SHP77 (cell line): ENCODE measurements at regions not wholly inside any gene's neighbourhood (a gene's known extent, or its start where the extent isn't known, plus 50 kb on each side); places are given as distances from the start of the nearest gene placed in this dataset.
"Not testable (repeated sequence)": the region's sequence is repeated elsewhere in the genome, so short reads cannot be mapped to it uniquely, and the experiment has no call there.

ENCODE experiments used
- DNase-seq, 2 experiments: peaks; one replicate each; lab custom pipeline; 2025; lab: John Stamatoyannopoulos, UW

DNA sequence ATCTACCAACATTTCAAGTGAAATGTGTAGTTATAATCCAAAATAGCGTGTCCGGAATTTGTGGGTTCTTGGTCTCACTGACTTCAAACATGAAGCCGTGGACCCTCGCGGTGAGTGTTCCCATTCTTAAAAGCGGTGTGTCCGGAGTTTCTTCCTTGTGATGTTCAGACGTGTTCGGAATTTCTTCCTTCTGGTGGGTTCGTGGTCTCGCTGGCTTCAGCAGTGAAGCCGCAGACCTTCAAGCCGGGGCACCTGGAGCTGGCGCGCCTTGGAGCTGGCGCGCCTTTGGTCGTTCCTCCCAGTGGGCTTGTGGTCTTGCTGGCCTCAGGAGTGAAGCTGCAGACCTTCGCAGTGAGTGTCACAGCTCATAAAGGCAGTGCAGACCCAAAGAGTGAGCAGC lies 291.5 kb upstream of the EYS start:
- DNase-seq, result no peak

DNA sequence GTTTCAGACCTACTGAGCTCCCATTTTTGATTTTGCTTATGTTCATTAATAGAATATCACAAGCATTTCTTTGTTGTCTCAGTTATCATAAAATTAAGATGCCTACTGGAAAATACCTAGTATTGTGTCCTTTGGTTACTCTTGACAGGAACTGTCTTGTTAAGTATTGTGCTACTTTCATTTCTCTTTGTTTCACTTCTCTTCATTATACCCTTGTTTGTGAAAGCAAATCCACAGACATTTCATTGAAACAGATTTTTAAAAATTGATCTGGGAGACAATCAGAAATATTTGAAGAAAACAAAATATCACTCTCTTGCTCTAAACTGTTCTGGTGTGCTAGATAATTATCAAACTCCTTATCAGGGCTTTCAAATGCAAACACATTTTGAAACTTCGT lies 290.5 kb upstream of the EYS start:
- DNase-seq, result no peak

DNA sequence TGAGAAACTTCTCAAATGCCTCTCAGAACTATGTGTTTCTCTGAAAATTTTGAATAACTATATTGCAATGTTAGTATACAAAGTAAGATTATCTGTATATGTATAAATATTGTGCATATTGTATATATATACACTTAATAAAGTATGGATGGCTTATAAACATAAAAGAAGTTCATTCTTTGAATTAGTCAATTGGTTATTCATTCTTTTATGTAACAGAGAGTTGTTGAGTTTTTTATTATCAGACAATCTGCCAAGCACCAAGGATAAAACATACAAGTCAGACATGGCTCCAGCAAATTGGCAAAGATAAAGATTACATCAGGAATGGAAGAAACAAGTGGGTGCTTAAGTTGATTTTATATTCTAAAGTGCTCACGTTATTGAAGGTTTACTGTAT lies 289.1 kb upstream of the EYS start:
- no peak for DNase-seq

DNA sequence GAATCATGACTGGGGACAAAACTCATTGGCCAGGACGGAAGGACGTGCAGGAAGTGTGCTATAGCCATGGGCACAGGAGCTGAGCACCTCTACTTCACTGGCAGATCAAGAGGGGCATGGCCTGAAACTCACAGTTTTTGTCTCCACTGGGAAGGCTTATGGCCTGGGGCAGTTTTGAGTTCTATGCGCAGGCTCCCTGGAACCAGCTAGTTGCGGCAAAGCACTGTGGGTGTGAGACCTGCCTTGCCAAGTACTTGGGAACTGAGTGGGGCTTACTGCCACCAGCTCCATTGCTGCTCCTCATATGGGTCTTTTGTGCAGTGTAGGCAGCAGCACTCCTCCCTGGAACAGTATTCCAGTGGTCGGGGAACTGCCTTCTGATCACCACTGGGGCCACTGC lies 282.6 kb upstream of the EYS start:
- DNase-seq, result no peak

DNA sequence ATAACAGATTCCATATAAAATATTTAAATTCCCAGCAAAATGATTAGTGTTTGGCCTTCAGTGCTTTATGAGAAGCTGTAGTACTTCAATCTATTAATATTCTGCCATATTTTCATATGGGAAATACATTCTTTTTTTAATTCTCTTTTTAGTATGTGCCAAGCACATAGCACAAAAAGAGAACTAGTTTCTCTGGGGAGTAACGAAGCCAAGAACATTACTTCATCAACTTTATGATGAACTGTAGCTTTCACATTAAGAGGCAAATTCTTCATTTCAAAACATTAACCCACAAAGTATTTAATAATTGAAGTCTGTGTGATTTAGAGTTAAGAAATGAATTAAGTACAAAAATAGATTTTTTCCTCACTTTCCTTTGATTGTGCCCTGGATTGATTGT lies 281.0 kb upstream of the EYS start:
- no peak for DNase-seq

GRCh38 chr6:65984089-65984488 lies 277.1 kb upstream of the EYS start:
- no peak for DNase-seq

DNA sequence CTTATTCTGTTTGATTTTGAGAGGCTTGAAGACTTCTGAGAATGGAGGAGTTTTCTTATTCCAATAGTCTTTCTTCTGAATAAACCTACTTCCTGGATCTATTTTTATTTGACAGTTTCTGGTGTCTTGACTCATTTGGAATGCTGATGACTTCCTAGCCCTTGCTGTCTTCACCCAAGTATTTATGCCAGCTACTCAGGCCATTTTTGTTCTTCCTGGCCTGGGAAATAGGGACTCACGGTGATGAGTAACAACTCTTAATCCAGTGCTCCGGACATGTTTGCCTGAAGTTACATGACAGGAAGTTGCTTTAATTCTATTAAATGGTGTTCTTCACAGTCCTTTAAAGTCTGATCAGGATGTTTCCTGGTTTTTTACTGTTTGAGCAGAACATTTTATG lies 272.1 kb upstream of the EYS start:
- no peak for DNase-seq

DNA sequence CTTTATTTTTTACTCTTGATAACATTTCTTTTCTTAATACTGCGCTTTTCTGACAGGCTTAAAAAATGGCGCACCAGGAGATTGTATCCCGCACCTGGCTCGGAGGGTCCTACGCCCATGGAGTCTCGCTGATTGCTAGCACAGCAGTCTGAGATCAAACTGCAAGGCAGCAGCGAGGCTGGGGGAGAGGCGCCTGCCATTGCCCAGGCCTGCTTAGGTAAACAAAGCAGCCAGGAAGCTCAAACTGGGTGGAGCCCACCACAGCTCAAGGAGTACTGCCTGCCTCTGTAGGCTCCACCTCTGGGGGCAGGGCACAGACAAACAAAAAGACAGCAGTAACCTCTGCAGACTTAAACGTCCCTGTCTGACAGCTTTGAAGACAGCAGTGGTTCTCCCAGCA lies 264.2 kb upstream of the EYS start:
- not testable (repeated sequence) for DNase-seq

DNA sequence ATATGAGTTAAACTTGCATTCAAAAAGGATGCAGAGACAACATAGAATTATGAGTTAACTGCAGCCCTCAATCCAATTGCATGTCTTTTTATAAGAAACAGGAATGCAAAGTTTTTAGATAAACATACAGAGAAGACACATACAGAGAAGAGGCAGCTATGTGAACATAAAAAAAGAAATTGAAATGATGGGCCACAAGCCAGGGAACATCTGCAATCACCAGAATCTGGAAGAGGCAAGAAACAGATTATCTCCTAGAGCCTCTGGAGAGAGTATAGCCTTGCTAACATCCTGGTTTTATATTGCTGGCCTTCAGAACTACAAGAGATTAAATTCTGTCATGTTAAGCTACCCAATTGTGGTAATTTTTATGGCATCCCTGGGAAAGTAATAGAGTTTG lies 257.2 kb upstream of the EYS start:
- no peak for DNase-seq

- no peak for DNase-seq
Observed at GRCh38 chr6:65955034-65955433, 248.0 kb upstream of the EYS start.

DNA sequence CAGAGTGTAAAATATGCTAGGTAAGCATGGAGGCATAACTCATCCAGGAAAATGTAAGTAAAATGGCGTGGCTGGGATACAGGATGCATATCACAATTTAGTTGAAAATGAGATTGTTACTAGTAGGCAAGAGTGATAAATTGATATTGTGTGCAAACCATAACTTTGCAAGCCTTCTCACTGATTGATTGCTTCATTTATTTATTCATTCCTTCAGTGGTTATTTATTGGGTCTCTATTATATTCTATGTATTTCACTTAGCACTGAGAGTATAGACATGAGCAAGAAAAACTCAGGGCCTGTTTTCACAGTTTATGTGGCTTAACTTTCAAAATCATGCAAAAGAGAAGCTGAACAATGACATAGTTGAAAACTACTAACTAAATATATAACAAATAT lies 241.0 kb upstream of the EYS start:
- no peak for DNase-seq

DNA sequence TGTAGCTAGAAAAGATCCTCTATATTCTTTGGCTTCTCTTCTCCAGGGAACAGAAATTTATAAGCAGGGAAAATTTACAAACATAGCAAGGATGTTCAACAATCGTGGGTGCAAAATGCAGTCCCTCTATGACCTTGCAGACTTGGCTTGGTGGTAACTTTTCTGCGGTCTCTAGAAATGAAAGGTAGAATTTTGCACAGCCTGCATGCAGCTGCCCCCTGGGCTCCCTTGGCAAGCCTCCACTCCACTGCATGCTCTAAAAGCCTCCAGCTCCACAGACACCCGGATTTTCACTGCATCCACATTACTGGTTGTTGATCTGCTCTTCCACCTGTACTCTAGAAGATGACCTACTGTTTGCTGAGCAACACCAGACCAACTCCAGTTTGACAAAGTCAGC lies 236.5 kb upstream of the EYS start:
- DNase-seq, result no peak

DNA sequence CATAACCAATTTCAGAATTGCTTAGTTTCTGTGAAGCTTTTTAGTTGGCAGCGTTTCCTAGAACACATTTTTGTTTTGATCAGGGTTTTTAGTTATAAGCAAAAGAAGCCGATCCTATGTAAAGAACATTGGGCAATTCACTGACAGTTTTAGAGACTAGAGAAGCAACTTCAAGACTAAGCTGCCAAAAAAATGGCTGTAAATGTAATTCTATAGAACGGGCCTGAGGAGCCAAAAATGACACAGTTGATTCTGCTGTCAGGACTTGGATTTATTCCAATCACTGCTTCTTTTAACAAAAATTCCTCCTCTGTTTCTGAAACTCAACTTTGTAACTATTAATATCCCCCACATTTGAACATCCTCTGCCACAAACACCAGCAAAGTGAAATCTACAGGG lies 236.0 kb upstream of the EYS start:
- DNase-seq, result no peak

DNA sequence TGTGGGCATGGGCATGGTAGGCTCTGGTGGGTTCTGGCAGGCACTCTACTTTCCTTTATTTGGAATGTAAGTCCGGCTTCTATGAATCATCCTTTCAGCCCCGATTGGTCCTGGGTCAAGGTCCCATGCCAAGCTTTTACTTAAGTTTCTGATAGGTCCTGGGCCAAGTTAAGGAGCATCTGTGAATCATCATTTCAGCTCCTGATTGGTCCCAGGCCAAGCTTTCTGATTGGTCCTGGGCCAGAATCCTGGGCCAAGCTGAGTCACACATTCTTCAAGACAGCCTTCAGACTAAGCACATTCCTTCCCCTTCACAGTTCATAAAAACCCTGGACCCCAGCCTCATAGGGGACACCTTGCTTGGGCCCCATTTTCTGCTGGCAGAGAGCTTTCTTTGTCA lies 231.0 kb upstream of the EYS start:
- no peak for DNase-seq

DNA sequence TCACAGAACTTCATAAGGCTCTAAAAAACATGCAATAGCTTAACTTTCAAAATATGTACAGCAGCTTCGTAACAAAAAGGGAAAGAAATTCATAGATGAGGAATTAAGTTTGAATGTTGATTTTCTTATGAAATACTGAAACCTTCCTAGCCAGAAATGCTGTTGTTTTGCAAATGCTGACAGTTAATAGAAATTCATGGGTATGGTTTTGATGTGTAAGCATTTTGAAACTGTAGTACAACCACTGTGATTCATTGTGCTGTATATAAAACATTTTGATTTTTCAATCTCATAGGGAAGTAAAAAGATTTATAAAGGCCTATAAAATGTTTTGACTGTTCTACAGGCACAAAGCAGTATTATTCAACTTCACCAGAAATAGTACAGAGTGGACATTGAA lies 228.4 kb upstream of the EYS start:
- no peak for DNase-seq

- no peak for DNase-seq
Observed at GRCh38 chr6:65933390-65933789, 226.4 kb upstream of the EYS start.

DNA sequence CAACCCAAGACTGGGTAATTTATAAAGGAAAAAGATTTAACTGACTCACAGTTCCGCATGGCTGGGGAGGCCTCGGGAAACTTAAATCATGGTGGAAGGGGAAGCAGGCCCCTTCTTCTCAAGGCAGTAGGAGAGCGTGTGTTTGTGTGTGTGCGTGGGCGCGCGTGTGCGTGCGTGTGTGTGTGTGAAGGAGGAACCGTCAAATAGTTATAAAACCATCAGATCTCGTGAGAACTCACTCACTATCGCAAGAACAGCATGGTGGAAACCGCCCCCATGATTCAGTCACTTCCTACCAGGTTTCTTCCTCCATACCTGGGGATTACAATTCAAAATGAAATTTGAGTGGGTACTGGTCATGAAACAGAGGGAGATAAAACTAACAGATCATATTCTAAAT lies 220.1 kb upstream of the EYS start:
- no peak for DNase-seq

DNA sequence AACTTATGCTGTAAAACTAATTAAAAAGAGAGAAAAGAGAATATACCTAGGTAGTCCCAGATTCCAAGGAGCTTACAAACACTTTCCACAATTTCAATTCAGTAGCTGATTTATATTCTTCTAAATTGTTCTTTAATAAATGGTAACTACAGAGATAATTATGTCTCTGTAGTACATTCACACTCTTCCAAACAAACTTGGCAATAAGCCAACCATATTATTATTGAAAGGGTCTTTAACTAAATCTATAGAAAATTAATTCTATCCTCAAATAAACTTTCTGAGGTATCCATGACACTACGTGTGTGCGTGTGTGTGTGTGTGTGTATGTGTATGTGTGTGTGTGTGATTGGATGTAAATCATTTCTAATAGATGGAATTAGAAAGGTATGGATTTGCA lies 217.4 kb upstream of the EYS start:
- no peak for DNase-seq

GRCh38 chr6:65922049-65922448 lies 215.0 kb upstream of the EYS start:
- DNase-seq, result no peak

GRCh38 chr6:65908065-65908464 lies 201.0 kb upstream of the EYS start:
- no peak for DNase-seq

DNA sequence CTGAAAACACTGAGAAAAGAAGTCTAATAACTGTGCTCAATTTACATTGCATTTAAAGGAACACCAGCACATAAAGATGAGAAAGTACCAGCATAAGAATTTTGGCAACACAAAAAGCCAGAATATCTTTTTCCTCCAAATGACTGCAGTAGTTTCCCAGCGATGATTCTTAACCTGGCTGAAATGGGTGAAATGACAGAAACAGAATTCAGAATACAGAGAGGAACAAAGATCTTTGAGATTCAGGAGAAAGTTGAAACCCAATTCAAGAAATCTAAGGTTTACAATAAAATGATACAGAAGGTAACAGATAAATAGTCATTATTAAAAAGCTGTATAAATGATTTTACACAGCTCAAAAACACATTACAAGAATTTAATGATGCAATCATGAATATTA lies 197.0 kb upstream of the EYS start:
- no peak for DNase-seq

- DNase-seq, result no peak
Observed at GRCh38 chr6:65900928-65901327, 193.9 kb upstream of the EYS start.

GRCh38 chr6:65896140-65896539 lies 189.1 kb upstream of the EYS start:
- no peak for DNase-seq

DNA sequence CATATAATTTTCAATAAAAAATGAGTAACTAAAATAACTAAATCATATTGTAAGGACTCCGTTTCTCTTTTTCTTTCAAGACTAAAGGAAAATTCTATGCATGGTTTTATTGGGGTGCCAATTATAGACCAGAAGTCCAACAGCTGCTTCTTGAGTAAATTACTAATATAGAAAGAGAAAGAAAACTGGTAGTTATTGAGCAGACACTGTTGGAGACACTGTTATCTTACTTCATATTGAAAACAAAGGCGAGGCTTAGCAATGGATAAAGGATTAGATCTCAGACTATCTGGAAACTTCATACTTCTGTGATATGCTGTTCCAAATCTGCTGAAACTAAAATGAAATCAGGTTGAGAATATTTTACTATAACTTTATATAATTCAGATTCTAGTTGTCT lies 169.6 kb upstream of the EYS start:
- DNase-seq, result no peak

- no peak for DNase-seq
Observed at GRCh38 chr6:65852369-65852852, 145.4 kb upstream of the EYS start.
